Neural crest cell (in vitro differentiated cells): ENCODE measurements at regions not wholly inside any gene's neighbourhood (a gene's known extent, or its start where the extent isn't known, plus 50 kb on each side); places are given as distances from the start of the nearest gene placed in this dataset.

Experiments used
- DNase-seq: peaks from one replicate; pipeline ENCODE4 v3.0.0; 2021; ENCODE audit warnings: low read depth, mixed read lengths, low spot score
- H3K27ac Mint-ChIP-seq: one replicate; pipeline ENCODE4 v1.8.0; 2021; ENCODE audit warnings: mild to moderate bottlenecking, mixed read lengths; ENCODE audit not compliant: unreplicated experiment
- H3K27me3 Mint-ChIP-seq: 2 replicates; pipeline ENCODE4 v1.8.0; 2021; ENCODE audit warnings: low read depth, mild to moderate bottlenecking, mixed read lengths
- H3K36me3 Mint-ChIP-seq: 2 replicates; pipeline ENCODE4 v1.8.0; 2021; ENCODE audit warnings: low read depth, mild to moderate bottlenecking, mixed read lengths
- H3K4me1 Mint-ChIP-seq: 2 replicates; pipeline ENCODE4 v1.8.0; 2021; ENCODE audit warnings: mixed read lengths
- H3K4me3 Mint-ChIP-seq: one replicate; pipeline ENCODE4 v1.8.0; 2021; ENCODE audit warnings: mild to moderate bottlenecking, mixed read lengths
- H3K9me3 Mint-ChIP-seq: 2 replicates; pipeline ENCODE4 v1.8.0; 2021; ENCODE audit warnings: mixed read lengths
- CTCF ChIP-seq: fragments of 200-600 bp; sonication (generic); conservative IDR thresholded peaks from 2 replicates; pipeline ENCODE4 v1.5.0; 2021; ENCODE audit warnings: antibody characterized with exemption, mild to moderate bottlenecking

GRCh38 chr7:132713893-132714292 is 137.6 kb upstream of the PLXNA4 start:
- Mint-ChIP-seq H3K27ac (no peak overlapping the region), H3K4me3 (no peak overlapping the region), H3K27me3 (no peaks in the 10 kb centered on the region), H3K4me1 (peaks cover 9% of the 10 kb centered on the region), H3K36me3 (peaks cover under 1% of the 10 kb centered on the region), H3K9me3 (no peaks in the 10 kb centered on the region)
- no peak for TF ChIP-seq CTCF
- DNase-seq: no peak

- Mint-ChIP-seq H3K27me3 (no peaks in the 10 kb centered on the region), H3K27ac (no peak overlapping the region)
- DNase-seq: no peak
These were observed 133.8 kb upstream of the PLXNA4 start for GRCh38 chr7:132709971-132710567.

GRCh38 chr7:132708470-132708869 is 132.2 kb upstream of the PLXNA4 start:
- no peak overlapping the region for H3K4me3 Mint-ChIP-seq
- DNase-seq: no peak
- H3K27ac Mint-ChIP-seq: no peak overlapping the region
- H3K9me3 Mint-ChIP-seq: no peaks in the 10 kb centered on the region
- TF ChIP-seq CTCF: no peak
- H3K27me3 Mint-ChIP-seq: no peaks in the 10 kb centered on the region
- H3K4me1 Mint-ChIP-seq: peaks cover 4% of the 10 kb centered on the region
- no peaks in the 10 kb centered on the region for H3K36me3 Mint-ChIP-seq

More at GRCh38 chr7:132709971-132710567, 133.8 kb upstream of the PLXNA4 start:
- TF ChIP-seq CTCF: peak; percentile 61
- H3K36me3 Mint-ChIP-seq: no peaks in the 10 kb centered on the region
- H3K9me3 Mint-ChIP-seq: no peaks in the 10 kb centered on the region
- H3K4me3 Mint-ChIP-seq: no peak overlapping the region
- peaks cover 9% of the 10 kb centered on the region for H3K4me1 Mint-ChIP-seq

GRCh38 chr7:132705146-132705545 is 128.9 kb upstream of the PLXNA4 start:
- TF ChIP-seq CTCF: no peak
- Mint-ChIP-seq H3K27me3 (no peaks in the 10 kb centered on the region), H3K4me3 (no peak overlapping the region), H3K4me1 (peaks cover 3% of the 10 kb centered on the region), H3K27ac (no peak overlapping the region), H3K9me3 (peaks cover 4% of the 10 kb centered on the region), H3K36me3 (no peaks in the 10 kb centered on the region)
- DNase-seq: no peak

GRCh38 chr7:132703742-132704141 is 127.5 kb upstream of the PLXNA4 start:
- Mint-ChIP-seq H3K27me3 (no peaks in the 10 kb centered on the region), H3K36me3 (no peaks in the 10 kb centered on the region), H3K4me3 (no peak overlapping the region), H3K27ac (no peak overlapping the region), H3K4me1 (peaks cover 3% of the 10 kb centered on the region), H3K9me3 (peaks cover 4% of the 10 kb centered on the region)
- DNase-seq: no peak
- no peak for TF ChIP-seq CTCF

- Mint-ChIP-seq H3K4me3 (no peak overlapping the region), H3K4me1 (no peaks in the 10 kb centered on the region), H3K36me3 (no peaks in the 10 kb centered on the region), H3K27me3 (peaks cover 3% of the 10 kb centered on the region), H3K9me3 (peaks cover 4% of the 10 kb centered on the region), H3K27ac (peak overlapping the region; percentile 19)
- no peak for TF ChIP-seq CTCF
- DNase-seq: no peak
These were observed 120.7 kb upstream of the PLXNA4 start for GRCh38 chr7:132697003-132697402.
